Panc1 (cell line): ENCODE measurements at regions not wholly inside any gene's neighbourhood (a gene's known extent, or its start where the extent isn't known, plus 50 kb on each side); places are given as distances from the start of the nearest gene placed in this dataset.

Experiments
- POLR2AphosphoS5 ChIP-seq: IDR thresholded peaks from 2 replicates; pipeline ENCODE4 v1.6.1; 2012; ENCODE audit warnings: mild to moderate bottlenecking, low read depth, low read length, moderate library complexity
- TF ChIP-seq, protein P1 (sequence below): fragments of 450-650 bp; IDR thresholded peaks from 2 replicates; pipeline ENCODE4 v1.5.1; 2017; ENCODE audit warnings: mild to moderate bottlenecking

DNA sequence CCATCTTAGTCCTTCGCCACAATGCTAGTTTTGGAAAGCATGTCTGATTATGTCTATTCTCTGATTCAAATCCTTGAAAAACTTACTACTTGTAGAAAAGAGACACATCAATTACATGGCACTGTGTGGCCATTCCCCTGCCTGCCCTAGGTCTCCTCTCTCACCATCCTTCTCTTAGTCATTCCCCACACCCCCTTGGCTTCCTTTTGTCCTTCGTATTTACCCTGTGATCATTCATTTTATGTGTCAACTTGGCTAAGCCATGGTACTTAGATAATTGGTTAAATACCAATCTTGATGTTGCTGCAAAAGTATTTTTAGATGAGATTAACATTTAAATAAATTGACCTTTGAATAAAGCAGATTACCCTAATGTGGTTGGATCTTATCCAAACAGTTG, 122.9 kb upstream of the CDH11 start:
- TF ChIP-seq, protein P1, sequence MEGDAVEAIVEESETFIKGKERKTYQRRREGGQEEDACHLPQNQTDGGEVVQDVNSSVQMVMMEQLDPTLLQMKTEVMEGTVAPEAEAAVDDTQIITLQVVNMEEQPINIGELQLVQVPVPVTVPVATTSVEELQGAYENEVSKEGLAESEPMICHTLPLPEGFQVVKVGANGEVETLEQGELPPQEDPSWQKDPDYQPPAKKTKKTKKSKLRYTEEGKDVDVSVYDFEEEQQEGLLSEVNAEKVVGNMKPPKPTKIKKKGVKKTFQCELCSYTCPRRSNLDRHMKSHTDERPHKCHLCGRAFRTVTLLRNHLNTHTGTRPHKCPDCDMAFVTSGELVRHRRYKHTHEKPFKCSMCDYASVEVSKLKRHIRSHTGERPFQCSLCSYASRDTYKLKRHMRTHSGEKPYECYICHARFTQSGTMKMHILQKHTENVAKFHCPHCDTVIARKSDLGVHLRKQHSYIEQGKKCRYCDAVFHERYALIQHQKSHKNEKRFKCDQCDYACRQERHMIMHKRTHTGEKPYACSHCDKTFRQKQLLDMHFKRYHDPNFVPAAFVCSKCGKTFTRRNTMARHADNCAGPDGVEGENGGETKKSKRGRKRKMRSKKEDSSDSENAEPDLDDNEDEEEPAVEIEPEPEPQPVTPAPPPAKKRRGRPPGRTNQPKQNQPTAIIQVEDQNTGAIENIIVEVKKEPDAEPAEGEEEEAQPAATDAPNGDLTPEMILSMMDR, result no peak
- TF ChIP-seq POLR2AphosphoS5, result no peak
